ENCODE measurements at regions not wholly inside any gene's neighbourhood (a gene's known extent, or its start where the extent isn't known, plus 50 kb on each side); places are given as distances from the start of the nearest gene placed in this dataset.

- H3K27ac Mint-ChIP-seq: peak overlapping the region in 1 of 3 donors; percentile 48
- H3K4me1 Mint-ChIP-seq: peaks cover 5 to 14% (median 6%) of the 10 kb centered on the region in 4 donors
- peaks cover 0 to 2% (median 0%) of the 10 kb centered on the region in 7 donors for H3K9me3 Mint-ChIP-seq
Observed at GRCh38 chr5:126686451-126687126, 85.8 kb downstream of the PHAX start.

DNA sequence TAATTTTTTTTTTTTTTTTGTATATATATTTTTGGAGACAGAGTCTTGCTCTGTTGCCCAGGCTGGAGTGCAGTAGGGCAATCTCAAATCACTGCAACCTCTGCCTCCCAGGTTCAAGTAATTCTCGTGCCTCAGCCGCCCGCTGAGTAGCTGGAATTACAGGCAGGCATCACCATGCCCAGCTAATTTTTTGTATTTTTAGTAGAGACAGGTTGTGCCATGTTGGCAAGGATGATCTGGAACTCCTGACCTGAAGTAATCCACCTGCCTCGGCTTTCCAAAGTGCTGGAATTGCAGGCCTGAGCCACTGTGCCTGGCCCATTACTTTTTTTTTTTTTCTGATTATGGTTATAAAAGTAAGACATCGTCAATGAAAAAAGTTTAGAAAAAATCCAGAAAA is 84.0 kb upstream of the LMNB1 start:
- Histone ChIP-seq H3K27me3 (ENCODE audit: control insufficient read depth, insufficient read depth, low read length) (no peaks in the 10 kb centered on the region), H3K4me1 (ENCODE audit: control insufficient read depth, insufficient read depth, low read length, poor library complexity, severe bottlenecking) (no peaks in the 10 kb centered on the region), H3K9me3 (ENCODE audit: control insufficient read depth in 2 of 2, low read length in 2 of 2) (no peaks in the 10 kb centered on the region), H3K4me3 (ENCODE audit: low read depth, low read length) (no peak overlapping the region), H3K27ac (ENCODE audit: insufficient read depth, low read length, poor library complexity, severe bottlenecking) (no peak overlapping the region), H3K36me3 (ENCODE audit: control insufficient read depth, insufficient read depth, low read length) (no peaks in the 10 kb centered on the region)
- DNase-seq (no peak), ATAC-seq (ENCODE audit: low read depth in 2 of 2) (no peak)
- Mint-ChIP-seq H3K9me3 (no peaks in the 10 kb centered on the region), H3K27ac (no peak overlapping the region), H3K27me3 (no peaks in the 10 kb centered on the region), H3K36me3 (no peaks in the 10 kb centered on the region), H3K4me3 (no peak overlapping the region), H3K4me1 (no peaks in the 10 kb centered on the region)

More at GRCh38 chr5:126686451-126687126, 85.8 kb downstream of the PHAX start:
- no peaks in the 10 kb centered on the region for H3K4me1 ChIP-seq (ENCODE audit: control insufficient read depth, insufficient read depth, low read length, poor library complexity, severe bottlenecking)
- H3K36me3 ChIP-seq (ENCODE audit: control insufficient read depth, insufficient read depth, low read length): no peaks in the 10 kb centered on the region
- H3K36me3 Mint-ChIP-seq: no peaks in the 10 kb centered on the region
- DNase-seq (no peak), ATAC-seq (ENCODE audit: low read depth in 2 of 2) (no peak)
- no peaks in the 10 kb centered on the region for H3K9me3 ChIP-seq (ENCODE audit: control insufficient read depth in 2 of 2, low read length in 2 of 2)
- no peak overlapping the region for H3K4me3 Mint-ChIP-seq
- peaks cover 5% of the 10 kb centered on the region for H3K27me3 Mint-ChIP-seq
- no peak overlapping the region for H3K27ac ChIP-seq (ENCODE audit: insufficient read depth, low read length, poor library complexity, severe bottlenecking)
- H3K27me3 ChIP-seq (ENCODE audit: control insufficient read depth, insufficient read depth, low read length): no peaks in the 10 kb centered on the region
- no peak overlapping the region for H3K4me3 ChIP-seq (ENCODE audit: low read depth, low read length)

DNA sequence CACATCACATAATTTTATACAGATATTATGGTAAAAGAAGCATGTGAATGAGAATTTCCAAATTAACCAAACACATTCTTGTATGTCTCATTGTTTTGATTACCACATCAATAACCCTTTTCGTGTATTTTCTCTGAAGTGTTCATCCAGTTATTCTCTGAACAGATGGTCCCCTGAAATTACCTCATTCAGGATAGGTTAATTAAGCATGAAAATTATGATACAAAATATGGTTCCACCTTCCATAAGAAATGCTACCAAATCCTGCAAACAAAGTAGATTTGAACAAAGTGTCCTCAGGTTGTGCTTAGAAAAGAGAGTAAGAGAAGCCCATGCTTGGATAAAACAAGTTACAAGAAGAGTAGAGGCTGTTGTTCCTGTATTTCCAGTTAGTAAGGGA is 83.1 kb upstream of the LMNB1 start:
- Histone ChIP-seq H3K27me3 (ENCODE audit: control insufficient read depth, insufficient read depth, low read length) (no peaks in the 10 kb centered on the region), H3K27ac (ENCODE audit: insufficient read depth, low read length, poor library complexity, severe bottlenecking) (no peak overlapping the region), H3K4me3 (ENCODE audit: low read depth, low read length) (no peak overlapping the region), H3K4me1 (ENCODE audit: control insufficient read depth, insufficient read depth, low read length, poor library complexity, severe bottlenecking) (no peaks in the 10 kb centered on the region), H3K36me3 (ENCODE audit: control insufficient read depth, insufficient read depth, low read length) (no peaks in the 10 kb centered on the region), H3K9me3 (ENCODE audit: control insufficient read depth in 2 of 2, low read length in 2 of 2) (no peaks in the 10 kb centered on the region)
- Mint-ChIP-seq H3K27me3 (peaks cover 7% of the 10 kb centered on the region), H3K4me1 (no peaks in the 10 kb centered on the region), H3K9me3 (no peaks in the 10 kb centered on the region), H3K4me3 (no peak overlapping the region), H3K36me3 (no peaks in the 10 kb centered on the region), H3K27ac (no peak overlapping the region)
- no peak for DNase-seq
- no peak for ATAC-seq (ENCODE audit: low read depth in 2 of 2)

DNA sequence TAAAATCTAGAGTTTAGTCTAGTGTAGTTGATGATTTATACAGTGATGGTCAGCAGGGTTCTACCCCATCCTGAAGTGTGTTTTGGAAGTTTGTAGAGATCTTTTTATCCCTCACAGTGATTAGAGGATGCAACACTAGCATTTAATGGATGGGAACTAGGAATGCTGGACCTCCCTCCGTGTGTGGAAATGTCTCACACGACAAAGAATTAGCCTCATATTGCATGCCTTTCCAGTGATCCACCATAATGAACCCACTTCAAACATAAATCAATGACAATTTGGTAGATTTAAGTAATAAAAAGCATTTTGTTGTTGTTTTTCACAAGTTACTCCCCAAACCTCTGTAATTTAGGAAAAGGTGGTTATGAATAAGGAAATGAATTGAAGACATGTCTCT is 82.5 kb upstream of the LMNB1 start:
- H3K36me3 Mint-ChIP-seq: no peaks in the 10 kb centered on the region
- H3K4me3 ChIP-seq (ENCODE audit: low read depth, low read length): no peak overlapping the region
- no peaks in the 10 kb centered on the region for H3K27me3 ChIP-seq (ENCODE audit: control insufficient read depth, insufficient read depth, low read length)
- no peaks in the 10 kb centered on the region for H3K9me3 Mint-ChIP-seq
- H3K27ac ChIP-seq (ENCODE audit: insufficient read depth, low read length, poor library complexity, severe bottlenecking): no peak overlapping the region
- H3K36me3 ChIP-seq (ENCODE audit: control insufficient read depth, insufficient read depth, low read length): no peaks in the 10 kb centered on the region
- ATAC-seq (ENCODE audit: low read depth in 2 of 2): no peak
- no peak overlapping the region for H3K4me3 Mint-ChIP-seq
- no peaks in the 10 kb centered on the region for H3K4me1 ChIP-seq (ENCODE audit: control insufficient read depth, insufficient read depth, low read length, poor library complexity, severe bottlenecking)
- H3K27ac Mint-ChIP-seq: no peak overlapping the region
- H3K27me3 Mint-ChIP-seq: peaks cover 7% of the 10 kb centered on the region
- no peak for DNase-seq
- no peaks in the 10 kb centered on the region for H3K9me3 ChIP-seq (ENCODE audit: control insufficient read depth in 2 of 2, low read length in 2 of 2)
- no peaks in the 10 kb centered on the region for H3K4me1 Mint-ChIP-seq

GRCh38 chr5:126695091-126695490 is 81.8 kb upstream of the LMNB1 start:
- Mint-ChIP-seq H3K4me3 (no peak overlapping the region), H3K9me3 (no peaks in the 10 kb centered on the region), H3K36me3 (no peaks in the 10 kb centered on the region), H3K27ac (no peak overlapping the region), H3K27me3 (peaks cover 7% of the 10 kb centered on the region), H3K4me1 (no peaks in the 10 kb centered on the region)
- DNase-seq (no peak), ATAC-seq (ENCODE audit: low read depth in 2 of 2) (no peak)
- Histone ChIP-seq H3K4me3 (ENCODE audit: low read depth, low read length) (no peak overlapping the region), H3K27ac (ENCODE audit: insufficient read depth, low read length, poor library complexity, severe bottlenecking) (no peak overlapping the region), H3K4me1 (ENCODE audit: control insufficient read depth, insufficient read depth, low read length, poor library complexity, severe bottlenecking) (no peaks in the 10 kb centered on the region), H3K27me3 (ENCODE audit: control insufficient read depth, insufficient read depth, low read length) (no peaks in the 10 kb centered on the region), H3K36me3 (ENCODE audit: control insufficient read depth, insufficient read depth, low read length) (no peaks in the 10 kb centered on the region), H3K9me3 (ENCODE audit: control insufficient read depth in 2 of 2, low read length in 2 of 2) (no peaks in the 10 kb centered on the region)

DNA sequence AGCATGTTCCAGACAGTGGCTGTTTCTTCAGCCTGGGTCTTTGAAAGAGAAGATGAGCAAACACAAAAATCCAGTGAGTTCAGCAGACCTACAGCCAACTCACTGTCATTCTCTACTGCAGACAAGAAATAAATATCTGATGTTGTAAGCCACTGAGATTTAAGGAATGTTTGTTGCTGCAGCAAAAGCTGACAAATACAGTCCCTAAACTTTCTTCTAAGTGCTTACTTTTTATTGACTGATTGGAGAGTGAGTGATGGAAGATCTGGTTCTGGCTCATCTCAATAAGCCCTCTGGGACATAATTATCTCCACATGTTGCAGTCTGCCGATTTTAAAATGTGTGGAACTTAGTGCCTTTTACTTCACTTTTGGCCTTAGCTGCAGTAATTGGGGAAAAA is 69.9 kb upstream of the LMNB1 start:
- H3K4me3 ChIP-seq (ENCODE audit: low read depth, low read length): no peak overlapping the region
- Mint-ChIP-seq H3K9me3 (peaks cover 0 to 1% (median 0%) of the 10 kb centered on the region in 7 donors), H3K27me3 (peaks cover 5% of the 10 kb centered on the region), H3K27ac (no peak overlapping the region), H3K4me3 (no peak overlapping the region), H3K36me3 (no peaks in the 10 kb centered on the region), H3K4me1 (no peaks in the 10 kb centered on the region)
- DNase-seq (no peak), ATAC-seq (ENCODE audit: low read depth in 2 of 2) (no peak)
- no peaks in the 10 kb centered on the region for H3K4me1 ChIP-seq (ENCODE audit: control insufficient read depth, insufficient read depth, low read length, poor library complexity, severe bottlenecking)
- H3K36me3 ChIP-seq (ENCODE audit: control insufficient read depth, insufficient read depth, low read length): no peaks in the 10 kb centered on the region
- no peak overlapping the region for H3K27ac ChIP-seq (ENCODE audit: insufficient read depth, low read length, poor library complexity, severe bottlenecking)
- H3K9me3 ChIP-seq (ENCODE audit: control insufficient read depth in 2 of 2, low read length in 2 of 2): no peaks in the 10 kb centered on the region
- H3K27me3 ChIP-seq (ENCODE audit: control insufficient read depth, insufficient read depth, low read length): no peaks in the 10 kb centered on the region

DNA sequence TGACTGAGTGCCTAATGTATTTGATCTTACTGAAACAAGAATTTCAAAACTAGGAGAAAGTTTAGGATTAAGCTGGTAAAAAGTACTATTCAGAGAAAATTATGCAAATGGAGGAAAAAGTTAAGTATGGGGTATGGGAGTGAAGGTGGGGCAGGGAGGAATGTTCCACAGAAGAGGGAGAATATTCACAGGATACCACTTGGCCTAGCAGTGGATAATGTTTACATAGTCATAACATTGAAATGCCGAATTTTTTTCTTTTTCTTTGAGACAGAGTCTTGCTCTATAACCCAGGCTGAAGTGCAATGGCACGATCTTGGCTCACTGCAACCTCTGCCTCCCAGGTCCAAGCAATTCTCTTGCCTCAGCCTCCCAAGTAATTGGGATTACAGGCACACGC is 61.2 kb upstream of the LMNB1 start:
- Mint-ChIP-seq H3K27ac (peak overlapping the region in 1 of 3 donors; percentile 26), H3K36me3 (no peaks in the 10 kb centered on the region), H3K4me3 (peak overlapping the region in 1 of 4 donors; percentile 22), H3K27me3 (no peaks in the 10 kb centered on the region), H3K9me3 (no peaks in the 10 kb centered on the region), H3K4me1 (no peaks in the 10 kb centered on the region)
- ATAC-seq (ENCODE audit: low read depth in 2 of 2): no peak
- Histone ChIP-seq H3K9me3 (ENCODE audit: control insufficient read depth in 2 of 2, low read length in 2 of 2) (no peaks in the 10 kb centered on the region), H3K4me3 (ENCODE audit: low read depth, low read length) (no peak overlapping the region), H3K36me3 (ENCODE audit: control insufficient read depth, insufficient read depth, low read length) (no peaks in the 10 kb centered on the region), H3K4me1 (ENCODE audit: control insufficient read depth, insufficient read depth, low read length, poor library complexity, severe bottlenecking) (no peaks in the 10 kb centered on the region), H3K27me3 (ENCODE audit: control insufficient read depth, insufficient read depth, low read length) (no peaks in the 10 kb centered on the region), H3K27ac (ENCODE audit: insufficient read depth, low read length, poor library complexity, severe bottlenecking) (no peak overlapping the region)
- DNase-seq: no peak

DNA sequence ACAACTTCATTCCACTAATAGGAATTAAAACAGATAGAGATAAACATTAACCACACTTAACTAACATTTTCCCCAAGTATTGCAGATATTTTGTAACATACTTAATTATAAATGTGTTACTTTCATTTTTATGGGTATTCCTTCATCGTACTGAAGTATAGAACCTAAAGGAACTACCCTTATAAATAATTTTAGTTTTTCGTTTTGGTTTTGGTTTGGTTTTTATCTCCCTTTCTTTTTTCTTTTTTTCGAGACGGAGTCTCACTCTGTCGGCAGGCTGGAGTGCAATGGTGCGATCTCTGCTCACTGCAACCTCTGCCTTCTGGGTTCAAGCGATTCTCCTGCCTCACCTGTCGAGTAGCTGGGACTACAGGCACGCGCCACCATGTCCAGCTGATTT is 60.1 kb upstream of the LMNB1 start:
- Mint-ChIP-seq H3K27ac (no peak overlapping the region), H3K4me3 (no peak overlapping the region), H3K36me3 (no peaks in the 10 kb centered on the region), H3K27me3 (no peaks in the 10 kb centered on the region), H3K4me1 (no peaks in the 10 kb centered on the region), H3K9me3 (no peaks in the 10 kb centered on the region)
- no peak overlapping the region for H3K4me3 ChIP-seq (ENCODE audit: low read depth, low read length)
- ATAC-seq (ENCODE audit: low read depth in 2 of 2) (no peak), DNase-seq (no peak)
- H3K27ac ChIP-seq (ENCODE audit: insufficient read depth, low read length, poor library complexity, severe bottlenecking): no peak overlapping the region
- no peaks in the 10 kb centered on the region for H3K27me3 ChIP-seq (ENCODE audit: control insufficient read depth, insufficient read depth, low read length)
- H3K36me3 ChIP-seq (ENCODE audit: control insufficient read depth, insufficient read depth, low read length): no peaks in the 10 kb centered on the region
- no peaks in the 10 kb centered on the region for H3K9me3 ChIP-seq (ENCODE audit: control insufficient read depth in 2 of 2, low read length in 2 of 2)
- H3K4me1 ChIP-seq (ENCODE audit: control insufficient read depth, insufficient read depth, low read length, poor library complexity, severe bottlenecking): no peaks in the 10 kb centered on the region
